NCI-H2107 treated with DMSO at 0.1 percent for 48 hours (cell line): ENCODE measurements at regions not wholly inside any gene's neighbourhood (a gene's known extent, or its start where the extent isn't known, plus 50 kb on each side); places are given as distances from the start of the nearest gene placed in this dataset.
A peak's percentile ranks its signal among the peaks of the same experiment; 100 is the strongest.
"Not testable (repeated sequence)": the region's sequence is repeated elsewhere in the genome, so short reads cannot be mapped to it uniquely, and the experiment has no call there.

ENCODE experiments used
- DNase-seq: peaks from one replicate; lab custom pipeline; 2025; ENCODE audit not compliant: unreplicated experiment; lab: John Stamatoyannopoulos, UW

GRCh38 chr13:53264751-53265385 is 236.3 kb downstream of the OLFM4 start:
- no peak for DNase-seq

DNA sequence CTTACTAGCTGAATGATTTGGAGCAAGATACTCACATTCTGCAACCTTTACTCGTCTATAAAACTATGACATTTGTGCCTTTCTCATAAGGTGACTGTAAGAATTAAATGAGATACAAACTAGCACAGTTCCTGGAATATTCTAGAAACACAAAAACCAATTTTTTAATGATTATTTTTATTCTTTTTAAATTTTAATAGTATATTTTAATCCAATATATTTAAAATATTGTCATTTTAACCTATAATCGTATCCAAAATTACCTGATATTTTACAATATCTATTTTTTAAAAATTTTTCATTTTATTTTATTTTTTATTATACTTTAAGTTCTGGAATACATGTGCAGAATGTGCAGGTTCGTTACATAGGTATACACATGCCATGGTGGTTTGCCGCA is 238.1 kb downstream of the OLFM4 start:
- no peak for DNase-seq

DNA sequence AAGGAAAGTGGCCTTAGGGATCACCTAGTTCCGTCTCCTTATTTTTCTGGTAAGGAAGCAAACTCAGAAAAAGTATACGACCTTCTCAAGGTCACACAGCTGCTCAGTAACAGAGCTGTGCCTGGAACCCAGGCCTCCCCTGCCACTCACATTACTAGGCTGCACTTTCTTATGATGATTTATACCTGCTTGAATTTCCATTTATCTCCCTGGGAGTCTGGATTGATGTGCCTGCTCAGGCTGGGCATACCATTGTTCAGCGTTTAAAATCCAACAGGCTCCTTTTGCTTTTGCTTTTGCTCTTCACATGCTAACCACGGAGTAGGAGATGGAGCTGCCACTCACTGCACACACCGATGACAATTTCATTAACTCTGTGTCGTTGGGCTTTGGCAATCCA is 241.0 kb downstream of the OLFM4 start:
- DNase-seq, result no peak

- no peak for DNase-seq
Measured at GRCh38 chr13:53272873-53273272, 244.3 kb downstream of the OLFM4 start.

- DNase-seq, result no peak
Measured at GRCh38 chr13:53276265-53276664, 247.7 kb downstream of the OLFM4 start.

DNA sequence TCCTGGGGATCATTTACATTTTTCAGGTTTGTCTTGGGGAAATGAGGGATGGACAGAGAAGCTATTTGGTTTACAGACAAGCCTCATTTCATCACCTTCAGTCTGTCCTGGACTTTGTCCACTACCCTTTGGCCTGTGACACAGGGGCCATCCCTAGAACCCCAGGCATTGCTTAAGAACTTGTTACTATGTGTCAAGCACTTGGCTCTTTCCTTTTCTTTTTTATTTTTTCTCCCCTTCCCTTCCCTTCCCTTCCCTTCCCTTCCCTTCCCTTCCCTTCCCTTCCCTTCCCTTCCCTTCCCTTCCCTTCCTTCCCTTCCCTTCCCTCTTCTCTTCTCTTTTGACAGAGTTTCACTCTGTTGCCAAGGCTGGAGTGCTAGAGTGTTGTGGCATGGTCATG is 253.1 kb downstream of the OLFM4 start:
- DNase-seq, result no peak

GRCh38 chr13:53285896-53286430 is 257.4 kb downstream of the OLFM4 start:
- DNase-seq, result no peak

DNA sequence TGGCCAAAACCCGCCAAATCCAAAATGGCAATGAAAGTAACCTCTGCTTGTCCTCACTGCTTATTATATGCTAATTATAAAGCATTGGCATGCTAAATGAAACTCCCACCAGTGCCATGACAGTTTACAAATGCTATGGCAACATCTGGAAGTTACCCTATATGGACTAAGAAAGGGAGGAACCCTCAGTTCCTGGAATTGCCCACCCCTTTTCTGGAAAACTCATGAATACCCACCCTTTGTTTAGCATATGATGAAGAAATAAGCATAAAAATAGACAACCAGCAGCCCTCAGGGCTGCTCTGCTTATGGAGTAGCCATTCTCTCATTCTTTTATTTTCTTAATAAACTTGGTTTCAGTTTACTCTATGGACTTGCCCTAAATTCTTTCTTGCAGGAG is 269.8 kb downstream of the OLFM4 start:
- no peak for DNase-seq

GRCh38 chr13:53301449-53301848 is 272.8 kb downstream of the OLFM4 start:
- DNase-seq, result peak; percentile 66

- not testable (repeated sequence) for DNase-seq
Measured at GRCh38 chr13:53305419-53305818, 276.8 kb downstream of the OLFM4 start.

GRCh38 chr13:53310786-53311185 is 282.2 kb downstream of the OLFM4 start:
- no peak for DNase-seq

- no peak for DNase-seq
Measured at GRCh38 chr13:53311561-53311960, 282.9 kb downstream of the OLFM4 start.

DNA sequence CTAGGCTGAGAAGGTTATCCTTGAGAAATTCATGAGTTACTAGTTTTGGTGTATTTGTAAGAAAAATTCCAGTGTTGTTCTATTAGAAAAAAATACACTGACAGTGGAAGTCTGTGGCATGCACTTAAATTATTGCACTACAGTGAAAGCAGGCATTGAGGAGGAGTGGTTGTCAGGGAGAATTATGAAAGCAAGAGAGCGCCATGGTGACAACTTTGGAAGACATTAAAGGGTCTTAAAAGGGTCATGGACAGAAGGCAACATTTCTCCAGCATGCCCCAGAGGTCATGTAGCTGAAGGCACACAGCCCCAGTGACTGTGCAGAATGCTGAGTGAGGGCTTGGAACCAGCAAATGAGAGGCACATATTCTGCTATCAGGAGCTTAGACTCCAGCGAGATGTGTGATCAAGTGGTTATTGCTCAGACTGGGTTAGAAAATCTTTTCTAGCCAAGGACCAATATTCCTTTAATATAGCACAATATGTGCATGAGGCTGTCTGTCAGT is 292.7 kb downstream of the OLFM4 start:
- no peak for DNase-seq

DNA sequence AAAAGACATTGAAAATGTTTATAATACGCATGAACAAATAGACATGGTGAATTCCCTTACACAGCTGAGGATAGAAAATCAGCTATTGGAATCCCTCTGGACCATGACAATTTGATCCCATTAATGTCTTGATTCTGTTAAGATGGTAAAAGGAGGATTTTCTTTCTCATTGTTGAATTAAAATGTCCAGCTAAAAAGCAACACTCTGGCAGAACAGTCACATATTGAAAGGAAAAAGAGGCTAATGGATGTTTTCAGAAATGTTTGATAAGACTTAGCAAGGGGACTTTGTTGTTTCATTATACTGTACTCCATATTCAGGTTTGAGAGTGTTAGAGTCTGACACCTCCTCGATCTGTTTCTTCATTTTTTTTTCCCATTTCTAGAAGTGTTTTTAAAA is 296.0 kb downstream of the OLFM4 start:
- no peak for DNase-seq

- DNase-seq, result no peak
Measured at GRCh38 chr13:53326716-53327115, 298.1 kb downstream of the OLFM4 start.

GRCh38 chr13:53327680-53328315 is 299.2 kb downstream of the OLFM4 start:
- DNase-seq, result no peak

- DNase-seq, result no peak
Measured at GRCh38 chr13:53336441-53337160, 308.0 kb downstream of the OLFM4 start.

DNA sequence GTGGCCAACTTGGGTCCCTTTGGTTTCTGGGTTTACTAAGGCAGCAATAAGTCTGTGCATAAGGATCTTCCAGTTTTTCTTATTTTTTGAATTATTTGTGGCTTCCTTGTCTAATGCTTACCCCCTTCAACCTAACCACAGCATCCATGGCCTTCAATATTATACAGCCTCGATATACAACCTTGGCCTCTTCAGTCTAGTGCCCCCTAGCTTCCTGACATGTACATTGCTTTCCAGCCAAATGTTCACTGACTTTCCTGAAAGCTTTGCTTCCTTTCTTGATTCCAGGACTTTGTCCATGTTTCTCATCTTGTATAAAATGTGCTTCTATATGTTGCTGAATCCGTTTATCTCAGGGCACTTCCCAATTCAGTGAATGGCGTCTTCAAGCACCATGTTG is 310.1 kb downstream of the OLFM4 start:
- DNase-seq, result no peak

- DNase-seq, result no peak
Measured at GRCh38 chr13:53340505-53341143, 312.0 kb downstream of the OLFM4 start.

- DNase-seq, result no peak
Measured at GRCh38 chr13:53341144-53341510, 312.5 kb downstream of the OLFM4 start.

- DNase-seq, result no peak
Measured at GRCh38 chr13:53342623-53343360, 314.2 kb downstream of the OLFM4 start.
